ENCODE measurements at regions not wholly inside any gene's neighbourhood (a gene's known extent, or its start where the extent isn't known, plus 50 kb on each side); places are given as distances from the start of the nearest gene placed in this dataset.

DNA sequence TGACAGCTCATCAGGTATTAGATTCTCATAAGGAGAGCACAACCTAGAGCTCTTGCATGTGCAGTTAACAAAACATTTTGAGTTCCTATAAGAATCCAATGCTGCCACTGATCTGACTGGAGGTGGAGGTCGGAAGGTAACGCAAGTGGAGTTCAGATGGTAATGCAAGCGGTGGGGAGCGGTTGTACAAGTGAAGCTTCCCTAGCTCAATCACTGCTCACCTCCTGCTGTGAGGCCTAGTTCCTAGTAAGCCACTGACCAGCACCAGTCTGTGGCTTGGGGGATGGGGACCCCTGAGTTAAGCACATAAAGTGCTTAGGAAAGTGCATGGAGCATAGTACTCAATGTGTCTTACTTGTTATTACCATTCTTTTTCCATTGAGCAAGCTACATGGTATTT lies 983.2 kb upstream of the IGFBP7 start:
- TF ChIP-seq POLR2A (IDR thresholded peaks at IDR 0.05; ENCODE audit: low read length) (no peak), GATA1 (IDR thresholded peaks at IDR 0.05; ENCODE audit: low read depth, low read length) (no peak)
